GM18502 (cell line): ENCODE measurements at regions not wholly inside any gene's neighbourhood (a gene's known extent, or its start where the extent isn't known, plus 50 kb on each side); places are given as distances from the start of the nearest gene placed in this dataset.
"Not testable (repeated sequence)": the region's sequence is repeated elsewhere in the genome, so short reads cannot be mapped to it uniquely, and the experiment has no call there.

Experiments used
- ATAC-seq: cut with Tn5 transposase; IDR thresholded peaks from one replicate; pipeline ENCODE4 v1.9.1; 2021; ENCODE audit warnings: mild to moderate bottlenecking; ENCODE audit not compliant: unreplicated experiment, poor library complexity

DNA sequence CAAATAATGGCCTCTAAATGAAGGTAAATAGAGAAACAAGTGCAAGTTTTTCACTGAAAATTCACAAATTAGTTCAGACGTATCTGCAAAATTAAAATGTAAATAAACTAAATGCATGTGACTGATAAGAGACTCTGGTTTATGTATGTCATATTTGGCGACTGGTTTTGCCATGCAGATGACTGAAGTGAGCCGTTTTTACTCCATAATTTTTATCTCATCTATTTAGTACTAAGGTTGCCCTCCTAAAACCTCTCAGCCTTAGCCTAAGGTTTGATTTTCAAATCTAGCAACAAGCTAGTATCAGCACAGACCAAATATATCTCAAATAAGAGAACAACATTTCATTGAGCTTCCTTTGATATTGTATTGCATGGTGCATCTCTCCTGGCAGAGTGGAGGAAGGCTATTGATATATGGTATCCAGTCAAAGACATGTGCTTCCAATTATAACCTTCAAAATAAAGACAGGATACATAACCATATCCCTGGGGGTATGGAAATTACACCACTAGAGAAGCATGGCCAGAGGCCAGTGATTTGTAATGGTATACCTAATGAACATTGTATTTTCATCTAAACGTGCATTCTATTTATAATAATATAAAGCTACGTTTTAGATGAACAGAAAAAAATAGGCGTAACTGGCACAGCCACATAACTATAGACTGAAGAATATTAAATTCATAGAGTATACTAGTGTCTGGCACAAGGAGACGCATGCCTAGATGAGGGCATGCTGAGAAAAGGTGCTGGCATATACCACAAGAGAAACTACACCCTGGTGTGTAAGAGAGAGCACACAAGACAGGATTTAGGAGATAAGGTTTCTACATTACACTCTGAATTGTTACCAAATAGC, 392.6 kb upstream of the INTU start:
- ATAC-seq, result no peak

GRCh38 chr4:127240764-127241105, 392.0 kb upstream of the INTU start:
- no peak for ATAC-seq

DNA sequence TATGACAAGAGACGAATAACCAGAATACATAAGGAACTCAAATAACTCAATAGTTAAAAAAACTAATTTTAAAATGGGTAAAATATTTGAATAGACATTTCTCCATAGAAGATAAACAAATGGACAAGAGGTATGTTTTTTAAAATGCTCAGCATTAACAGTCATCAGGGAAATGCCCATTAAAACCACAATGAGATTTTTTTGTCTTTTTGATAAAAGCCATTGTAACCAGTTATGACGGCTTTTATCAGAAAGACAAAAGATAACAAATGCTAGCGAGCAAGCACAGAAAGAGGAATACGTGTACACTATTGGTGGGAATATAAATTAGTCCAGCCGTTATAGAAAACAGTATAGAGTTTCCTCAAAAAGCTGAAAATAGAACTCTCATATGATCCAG, 388.2 kb upstream of the INTU start:
- ATAC-seq, result no peak

- ATAC-seq, result no peak
Observed at GRCh38 chr4:127246963-127247952, 385.5 kb upstream of the INTU start.

- no peak for ATAC-seq
Observed at GRCh38 chr4:127249066-127249766, 383.5 kb upstream of the INTU start.

- ATAC-seq, result no peak
Observed at GRCh38 chr4:127249767-127250108, 383.0 kb upstream of the INTU start.

- ATAC-seq, result peak; percentile 73
Observed at GRCh38 chr4:127250577-127250976, 382.2 kb upstream of the INTU start.

- ATAC-seq, result peak; percentile 77
Observed at GRCh38 chr4:127251423-127251822, 381.3 kb upstream of the INTU start.

DNA sequence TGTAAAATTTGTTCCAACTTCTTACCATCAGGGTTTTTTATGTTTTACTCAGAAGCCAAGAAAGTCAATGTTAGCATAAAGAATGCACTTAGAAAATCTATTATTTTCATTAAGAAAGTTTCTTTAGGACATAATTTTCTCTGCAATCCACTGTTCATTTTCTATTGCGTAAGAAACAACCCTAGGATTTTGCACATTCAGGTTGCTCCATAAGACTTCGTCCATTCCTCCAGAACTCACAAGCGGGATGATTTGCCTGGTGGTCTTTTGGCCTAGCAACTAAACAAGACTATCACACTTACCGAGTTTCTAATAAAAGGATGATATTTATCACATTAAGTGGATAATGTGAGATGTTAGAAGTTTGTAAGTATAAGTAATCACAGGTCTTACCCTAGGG, 376.3 kb upstream of the INTU start:
- ATAC-seq, result no peak

- ATAC-seq, result no peak
Observed at GRCh38 chr4:127261476-127261875, 371.3 kb upstream of the INTU start.

GRCh38 chr4:127268367-127268766, 364.4 kb upstream of the INTU start:
- ATAC-seq, result no peak

DNA sequence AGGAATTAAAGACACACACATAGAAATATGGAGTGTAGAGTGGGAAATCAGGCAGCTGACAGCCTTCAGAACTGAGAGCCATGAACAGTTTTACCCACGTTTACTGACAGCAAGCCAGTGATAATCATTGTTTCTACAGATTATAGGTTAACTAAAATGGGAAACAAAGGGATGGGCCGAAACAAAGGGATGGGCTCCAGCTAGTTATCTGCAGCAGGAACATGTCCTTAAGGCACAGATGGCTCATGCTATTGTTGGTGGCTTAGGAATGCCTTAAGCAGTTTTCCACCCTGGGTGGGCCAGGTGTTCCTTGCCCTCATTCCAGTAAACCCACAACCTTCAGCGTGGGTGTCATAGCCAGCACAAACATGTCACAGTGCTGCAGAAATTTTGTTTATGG, 355.7 kb upstream of the INTU start:
- not testable (repeated sequence) for ATAC-seq

GRCh38 chr4:127284236-127284635, 348.5 kb upstream of the INTU start:
- ATAC-seq, result no peak

DNA sequence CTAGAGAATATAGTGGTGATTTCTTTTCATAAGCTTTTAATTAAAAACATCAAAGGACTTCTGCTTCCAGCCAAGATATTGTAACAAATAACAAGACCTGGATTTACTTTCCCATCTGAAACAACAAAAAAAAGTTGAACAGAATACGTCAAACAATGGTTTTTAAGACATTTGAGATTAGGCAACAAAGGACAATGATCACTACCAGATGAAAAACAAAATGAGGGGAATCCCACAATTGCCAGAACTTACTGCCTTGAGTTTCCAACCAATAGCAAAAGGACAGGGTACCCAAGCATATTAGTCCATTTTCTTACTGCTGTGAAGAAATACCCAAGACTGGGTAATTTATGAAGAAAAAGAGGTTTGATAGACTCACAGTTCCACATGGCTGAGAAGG, 341.4 kb upstream of the INTU start:
- no peak for ATAC-seq

DNA sequence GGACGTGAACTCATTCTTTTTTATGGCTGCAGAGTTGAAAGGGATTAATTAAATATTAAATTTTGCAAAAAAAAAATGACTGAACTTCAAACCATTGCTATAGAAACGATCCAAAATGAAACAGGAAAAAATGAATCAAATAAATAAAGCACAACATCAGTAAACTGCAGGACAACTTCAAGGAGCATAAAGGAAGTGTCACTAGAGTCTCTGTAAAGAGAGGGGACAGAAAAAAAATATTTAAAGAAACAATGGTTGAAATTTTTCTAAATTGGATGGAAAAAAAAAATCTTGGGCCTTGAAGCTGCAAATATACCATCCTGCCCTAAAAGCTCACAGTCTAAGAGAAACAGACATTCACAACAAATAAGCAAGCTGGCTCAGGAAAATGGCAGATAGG, 339.3 kb upstream of the INTU start:
- ATAC-seq, result no peak

GRCh38 chr4:127304356-127304755, 328.4 kb upstream of the INTU start:
- no peak for ATAC-seq

DNA sequence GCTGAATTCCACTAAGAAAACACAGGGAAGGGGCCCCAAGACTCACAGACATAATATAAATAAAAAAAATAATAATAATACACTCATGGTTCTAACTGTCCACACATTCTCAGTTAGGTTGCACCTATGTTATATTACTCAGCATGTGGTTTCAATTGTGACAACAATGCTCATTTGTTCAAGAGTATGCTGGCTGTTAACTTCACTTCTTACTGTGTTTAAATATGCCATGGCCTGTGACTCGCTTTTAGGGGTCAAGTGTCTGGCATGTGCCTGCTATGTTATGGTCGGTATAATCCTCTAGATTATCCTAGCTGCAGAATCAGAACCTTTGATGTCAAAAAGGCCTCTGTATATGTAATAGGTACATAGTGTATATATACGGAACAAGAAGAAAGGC, 324.8 kb upstream of the INTU start:
- no peak for ATAC-seq

- ATAC-seq, result no peak
Observed at GRCh38 chr4:127309369-127310102, 323.2 kb upstream of the INTU start.

DNA sequence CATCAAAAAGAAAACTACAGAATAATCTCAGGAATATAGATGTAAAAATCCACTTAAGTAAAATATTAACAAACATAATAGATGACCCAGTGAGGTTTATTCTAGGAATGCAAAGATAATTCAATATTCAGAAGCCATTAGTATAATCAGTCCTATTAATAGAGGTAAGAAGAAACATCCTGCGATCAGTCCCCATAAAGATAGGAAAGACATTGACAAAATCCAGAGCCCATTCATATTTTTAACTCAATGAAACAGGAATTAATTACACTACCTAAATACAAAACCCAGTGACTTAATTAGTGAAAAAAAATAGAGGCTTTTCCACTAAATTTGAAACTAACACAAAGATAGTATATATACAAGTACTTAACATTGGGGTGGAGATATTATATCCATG, 321.4 kb upstream of the INTU start:
- no peak for ATAC-seq

DNA sequence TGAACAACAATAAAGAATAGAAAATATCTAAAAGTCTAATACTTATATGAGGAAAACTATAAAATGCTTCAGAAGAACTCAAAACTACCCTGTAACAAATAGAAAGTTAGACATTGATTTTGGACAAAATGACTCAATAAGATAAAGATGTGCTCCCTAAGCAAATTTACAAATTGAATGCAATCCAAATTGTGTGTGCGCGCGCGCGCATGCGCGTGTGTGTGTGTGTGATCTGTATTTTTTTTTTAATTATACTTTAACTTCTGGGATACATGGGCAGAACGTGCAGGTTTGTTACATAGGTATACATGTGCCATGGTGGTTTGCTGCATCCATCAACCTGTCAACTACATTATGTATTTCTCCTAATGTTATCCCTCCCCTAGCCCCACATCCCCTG, 320.8 kb upstream of the INTU start:
- no peak for ATAC-seq
